Nephron (organoid): ENCODE measurements at regions not wholly inside any gene's neighbourhood (a gene's known extent, or its start where the extent isn't known, plus 50 kb on each side); places are given as distances from the start of the nearest gene placed in this dataset.

Source experiments
- H3K27ac Mint-ChIP-seq, 3 experiments: 2 replicates each; pipeline ENCODE4 v1.8.0; 2020; ENCODE audit warnings: mixed read lengths in 3 of 3, mild to moderate bottlenecking in 2 of 3, moderate library complexity in 1 of 3
- H3K27me3 Mint-ChIP-seq: 2 replicates; pipeline ENCODE4 v1.8.0; 2021; ENCODE audit warnings: low read depth, mild to moderate bottlenecking, moderate library complexity, mixed read lengths
- H3K36me3 Mint-ChIP-seq: 2 replicates; pipeline ENCODE4 v1.8.0; 2020; ENCODE audit warnings: low read depth, mixed read lengths
- H3K4me1 Mint-ChIP-seq: 2 replicates; pipeline ENCODE4 v1.8.0; 2020; ENCODE audit warnings: mixed read lengths
- H3K4me3 Mint-ChIP-seq, 3 experiments: 2 replicates each; pipeline ENCODE4 v1.8.0; 2020; ENCODE audit warnings: mild to moderate bottlenecking in 3 of 3, mixed read lengths in 3 of 3, moderate library complexity in 2 of 3
- H3K9me3 Mint-ChIP-seq: 2 replicates; pipeline ENCODE4 v1.8.0; 2020; ENCODE audit warnings: mixed read lengths
- CTCF ChIP-seq, 3 experiments: fragments of 200-600 bp; sonication (generic); IDR thresholded peaks; one replicate each; pipeline ENCODE4 v1.5.0; 2021; ENCODE audit warnings: antibody characterized with exemption in 3 of 3; ENCODE audit not compliant: unreplicated experiment in 3 of 3

- no peaks in the 10 kb centered on the region for H3K36me3 Mint-ChIP-seq
- peaks cover 3% of the 10 kb centered on the region for H3K27me3 Mint-ChIP-seq
- no peaks in the 10 kb centered on the region for H3K9me3 Mint-ChIP-seq
- TF ChIP-seq CTCF (IDR thresholded peaks at IDR 0.05; ENCODE audit: unreplicated experiment in 3 of 3), result no peak
- no peak overlapping the region for H3K4me3 Mint-ChIP-seq
- H3K27ac Mint-ChIP-seq, result no peak overlapping the region
- no peaks in the 10 kb centered on the region for H3K4me1 Mint-ChIP-seq
Observed at GRCh38 chr1:103344930-103345329, 180.6 kb upstream of the RNPC3 start.

- Mint-ChIP-seq H3K4me1 (no peaks in the 10 kb centered on the region), H3K4me3 (no peak overlapping the region), H3K27me3 (peaks cover 3% of the 10 kb centered on the region), H3K9me3 (no peaks in the 10 kb centered on the region), H3K36me3 (no peaks in the 10 kb centered on the region), H3K27ac (no peak overlapping the region)
- no peak for TF ChIP-seq CTCF (IDR thresholded peaks at IDR 0.05; ENCODE audit: unreplicated experiment in 3 of 3)
Observed at GRCh38 chr1:103341377-103341880, 184.1 kb upstream of the RNPC3 start.

- no peaks in the 10 kb centered on the region for H3K4me1 Mint-ChIP-seq
- H3K9me3 Mint-ChIP-seq, result no peaks in the 10 kb centered on the region
- no peak overlapping the region for H3K4me3 Mint-ChIP-seq
- H3K27me3 Mint-ChIP-seq, result peaks cover 3% of the 10 kb centered on the region
- H3K27ac Mint-ChIP-seq, result no peak overlapping the region
- H3K36me3 Mint-ChIP-seq, result no peaks in the 10 kb centered on the region
- no peak for TF ChIP-seq CTCF (IDR thresholded peaks at IDR 0.05; ENCODE audit: unreplicated experiment in 3 of 3)
Observed at GRCh38 chr1:103337779-103338178, 187.7 kb upstream of the RNPC3 start.

GRCh38 chr1:103336408-103336807 lies 189.1 kb upstream of the RNPC3 start:
- Mint-ChIP-seq H3K9me3 (no peaks in the 10 kb centered on the region), H3K27ac (no peak overlapping the region), H3K27me3 (peaks cover 3% of the 10 kb centered on the region), H3K4me3 (no peak overlapping the region), H3K4me1 (no peaks in the 10 kb centered on the region), H3K36me3 (no peaks in the 10 kb centered on the region)
- no peak for TF ChIP-seq CTCF (IDR thresholded peaks at IDR 0.05; ENCODE audit: unreplicated experiment in 3 of 3)

GRCh38 chr1:103333141-103333540 lies 192.4 kb upstream of the RNPC3 start:
- H3K9me3 Mint-ChIP-seq, result no peaks in the 10 kb centered on the region

More at GRCh38 chr1:103333141-103333540, 192.4 kb upstream of the RNPC3 start:
- Mint-ChIP-seq H3K36me3 (no peaks in the 10 kb centered on the region), H3K27me3 (no peaks in the 10 kb centered on the region), H3K4me3 (no peak overlapping the region), H3K27ac (no peak overlapping the region), H3K4me1 (no peaks in the 10 kb centered on the region)
- TF ChIP-seq CTCF (IDR thresholded peaks at IDR 0.05; ENCODE audit: unreplicated experiment in 3 of 3), result no peak
